ENCODE measurements at regions not wholly inside any gene's neighbourhood (a gene's known extent, or its start where the extent isn't known, plus 50 kb on each side); places are given as distances from the start of the nearest gene placed in this dataset.

DNA sequence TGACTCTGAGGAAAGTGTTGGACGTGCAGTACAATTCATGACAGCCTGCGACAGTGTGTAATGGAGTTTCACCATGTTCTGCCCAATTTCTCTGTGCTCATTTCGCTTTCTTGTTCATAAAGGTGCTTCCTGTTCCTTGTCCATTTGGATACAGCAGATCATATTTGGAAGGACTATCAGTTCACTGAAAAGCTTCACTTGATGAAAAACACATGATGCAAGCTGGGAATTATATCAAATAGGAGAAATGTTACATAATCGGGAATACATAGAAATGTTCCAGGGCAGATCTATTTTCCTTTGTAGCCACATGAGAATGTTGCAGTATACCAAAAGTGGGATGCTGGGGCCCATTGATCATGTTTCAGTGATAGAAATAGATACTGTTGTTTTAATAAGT lies 266.3 kb upstream of the SLC14A2 start:
- H3K9me3 ChIP-seq: no peaks in the 10 kb centered on the region
- no peak for TF ChIP-seq POLR2A (IDR thresholded peaks at IDR 0.05)
- TF ChIP-seq, protein P1, sequence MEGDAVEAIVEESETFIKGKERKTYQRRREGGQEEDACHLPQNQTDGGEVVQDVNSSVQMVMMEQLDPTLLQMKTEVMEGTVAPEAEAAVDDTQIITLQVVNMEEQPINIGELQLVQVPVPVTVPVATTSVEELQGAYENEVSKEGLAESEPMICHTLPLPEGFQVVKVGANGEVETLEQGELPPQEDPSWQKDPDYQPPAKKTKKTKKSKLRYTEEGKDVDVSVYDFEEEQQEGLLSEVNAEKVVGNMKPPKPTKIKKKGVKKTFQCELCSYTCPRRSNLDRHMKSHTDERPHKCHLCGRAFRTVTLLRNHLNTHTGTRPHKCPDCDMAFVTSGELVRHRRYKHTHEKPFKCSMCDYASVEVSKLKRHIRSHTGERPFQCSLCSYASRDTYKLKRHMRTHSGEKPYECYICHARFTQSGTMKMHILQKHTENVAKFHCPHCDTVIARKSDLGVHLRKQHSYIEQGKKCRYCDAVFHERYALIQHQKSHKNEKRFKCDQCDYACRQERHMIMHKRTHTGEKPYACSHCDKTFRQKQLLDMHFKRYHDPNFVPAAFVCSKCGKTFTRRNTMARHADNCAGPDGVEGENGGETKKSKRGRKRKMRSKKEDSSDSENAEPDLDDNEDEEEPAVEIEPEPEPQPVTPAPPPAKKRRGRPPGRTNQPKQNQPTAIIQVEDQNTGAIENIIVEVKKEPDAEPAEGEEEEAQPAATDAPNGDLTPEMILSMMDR (IDR thresholded peaks at IDR 0.05): no peak
- no peak overlapping the region for H3K27ac ChIP-seq
- H3K4me3 ChIP-seq: no peak overlapping the region
- DNase-seq: no peak
- intact Hi-C loops (cut with DNase I; ENCODE audit: low total_unique reads): no loop called here
- no peaks in the 10 kb centered on the region for H3K36me3 ChIP-seq (ENCODE audit: low read depth, missing control alignments)
- WGBS, 2 donors: 46 to 54% methylated on average over 4 of the region's 4 CpGs
- H3K27me3 ChIP-seq: no peaks in the 10 kb centered on the region
- H3K4me1 ChIP-seq: no peaks in the 10 kb centered on the region

DNA sequence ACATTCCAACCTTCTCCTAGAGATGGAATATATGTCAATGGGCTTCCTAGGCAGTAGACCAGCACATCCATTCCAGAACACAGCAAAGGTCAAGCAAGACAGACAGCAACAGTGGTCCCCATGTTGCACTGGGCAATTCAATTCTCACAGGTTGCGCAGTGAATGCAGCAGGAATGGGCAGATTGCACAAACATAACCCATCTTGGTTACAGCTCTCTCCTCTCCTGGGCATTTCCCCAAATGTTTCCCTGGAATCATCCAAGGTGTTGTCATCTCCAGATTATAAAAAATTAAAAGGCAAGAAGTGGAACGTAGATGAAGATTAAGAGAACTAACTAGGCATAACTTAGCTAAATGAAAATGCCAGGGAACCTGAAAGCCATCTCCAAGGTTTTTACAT lies 265.8 kb upstream of the SLC14A2 start:
- no peak overlapping the region for H3K27ac ChIP-seq
- H3K4me3 ChIP-seq: no peak overlapping the region
- intact Hi-C loops (cut with DNase I; ENCODE audit: low total_unique reads): no loop called here
- H3K27me3 ChIP-seq: no peaks in the 10 kb centered on the region
- H3K9me3 ChIP-seq: no peaks in the 10 kb centered on the region
- TF ChIP-seq, protein P1 (IDR thresholded peaks at IDR 0.05): no peak
- no peak for TF ChIP-seq POLR2A (IDR thresholded peaks at IDR 0.05)
- no peaks in the 10 kb centered on the region for H3K36me3 ChIP-seq (ENCODE audit: low read depth, missing control alignments)
- H3K4me1 ChIP-seq: no peaks in the 10 kb centered on the region
- no peak for DNase-seq
- WGBS, 2 donors: 81 to 88% methylated on average over 2 of the region's 2 CpGs

DNA sequence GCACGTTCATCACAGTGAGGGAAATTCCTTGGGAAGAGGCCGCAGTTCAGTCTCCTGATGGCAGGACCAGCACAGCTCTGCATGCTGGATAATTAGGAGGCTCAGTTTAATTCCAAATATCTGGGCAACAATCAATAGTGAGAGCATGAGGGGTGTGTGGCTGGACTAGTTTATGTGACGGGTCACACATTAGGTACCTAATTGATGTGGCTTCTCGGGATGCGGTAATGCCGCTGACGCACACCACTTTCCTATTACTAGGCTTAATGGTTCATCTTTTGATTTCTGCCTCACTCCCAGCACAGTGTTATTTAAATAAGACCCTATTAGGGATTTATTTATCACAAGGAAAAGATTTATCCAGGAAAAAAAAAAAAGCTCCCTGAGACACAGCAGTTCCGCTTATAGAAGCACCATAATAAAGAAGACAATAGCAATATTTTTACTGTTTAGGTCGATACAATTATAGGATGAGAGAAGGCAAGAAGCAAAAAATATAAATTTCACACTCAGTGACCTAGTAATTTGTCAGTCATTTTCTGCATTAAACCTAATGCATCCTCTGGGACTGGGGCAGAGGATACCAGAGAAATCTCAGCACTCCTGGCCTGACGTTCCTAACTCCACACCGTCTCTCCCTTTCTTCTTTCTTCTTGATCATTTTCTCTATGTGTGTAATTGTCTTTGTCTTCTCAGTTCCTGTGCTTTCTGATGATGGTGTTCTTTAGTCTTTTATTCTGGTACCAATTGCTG lies 264.7 kb upstream of the SLC14A2 start:
- no peaks in the 10 kb centered on the region for H3K9me3 ChIP-seq
- intact Hi-C loops (cut with DNase I; ENCODE audit: low total_unique reads): no loop called here
- no peak overlapping the region for H3K27ac ChIP-seq
- H3K36me3 ChIP-seq (ENCODE audit: low read depth, missing control alignments): no peaks in the 10 kb centered on the region
- H3K4me1 ChIP-seq: no peaks in the 10 kb centered on the region
- no peak for TF ChIP-seq POLR2A (IDR thresholded peaks at IDR 0.05)
- TF ChIP-seq, protein P1 (IDR thresholded peaks at IDR 0.05): no peak
- no peaks in the 10 kb centered on the region for H3K27me3 ChIP-seq
- no peak overlapping the region for H3K4me3 ChIP-seq
- WGBS, 2 donors: 83 to 85% methylated on average over 11 of the region's 11 CpGs
- no peak for DNase-seq

DNA sequence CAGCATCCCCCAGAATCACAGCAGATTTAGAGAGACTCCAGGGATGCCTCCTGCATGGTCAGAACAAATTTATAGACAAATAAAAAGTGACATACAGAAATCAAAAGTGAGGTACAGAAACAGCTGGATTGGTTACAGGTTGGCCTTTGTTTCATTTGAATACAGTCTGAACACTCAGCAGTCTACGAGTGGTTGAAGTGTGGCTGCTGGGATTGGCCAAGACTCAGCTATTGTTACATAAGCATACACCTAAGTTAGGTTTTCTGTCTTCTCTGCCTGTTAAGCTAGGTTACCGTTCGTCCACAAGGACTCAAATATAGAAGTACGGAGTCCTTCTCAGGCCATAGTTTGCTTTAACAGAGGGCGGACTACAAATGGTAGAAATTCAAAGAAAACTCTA lies 262.4 kb upstream of the SLC14A2 start:
- no peak for DNase-seq
- WGBS, 2 donors: 90 to 94% methylated on average over 5 of the region's 5 CpGs
- TF ChIP-seq, protein P1 (IDR thresholded peaks at IDR 0.05): no peak
- no peak for TF ChIP-seq POLR2A (IDR thresholded peaks at IDR 0.05)
- Histone ChIP-seq H3K9me3 (no peaks in the 10 kb centered on the region), H3K27ac (no peak overlapping the region), H3K36me3 (ENCODE audit: low read depth, missing control alignments) (no peaks in the 10 kb centered on the region), H3K4me3 (no peak overlapping the region), H3K27me3 (no peaks in the 10 kb centered on the region), H3K4me1 (no peaks in the 10 kb centered on the region)
- intact Hi-C loops (cut with DNase I; ENCODE audit: low total_unique reads): no loop called here

DNA sequence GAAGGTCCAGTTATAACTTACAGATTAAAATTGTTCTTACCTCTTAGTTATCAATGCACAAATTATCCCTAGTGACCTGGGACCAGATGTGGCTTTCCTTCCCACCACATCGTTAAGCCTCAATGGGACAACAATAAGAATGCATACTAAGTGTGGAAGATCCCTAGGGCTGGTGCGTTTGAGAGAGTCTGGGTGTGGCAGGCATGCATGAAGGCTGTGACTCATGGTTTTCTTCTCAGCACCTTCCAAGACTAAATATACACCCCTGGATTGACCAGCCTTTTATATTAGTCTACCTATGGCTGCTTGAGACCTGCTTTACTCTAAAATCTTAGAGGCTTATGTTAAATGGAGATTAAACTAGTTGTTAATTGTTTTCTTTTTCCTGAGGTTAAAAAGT lies 261.7 kb upstream of the SLC14A2 start:
- no peaks in the 10 kb centered on the region for H3K27me3 ChIP-seq
- WGBS, 2 donors: 71 to 73% methylated on average over 2 of the region's 2 CpGs
- no peaks in the 10 kb centered on the region for H3K36me3 ChIP-seq (ENCODE audit: low read depth, missing control alignments)
- TF ChIP-seq, protein P1 (IDR thresholded peaks at IDR 0.05): no peak
- no peaks in the 10 kb centered on the region for H3K9me3 ChIP-seq
- no peak overlapping the region for H3K27ac ChIP-seq
- intact Hi-C loops (cut with DNase I; ENCODE audit: low total_unique reads): no loop called here
- H3K4me3 ChIP-seq: no peak overlapping the region
- no peaks in the 10 kb centered on the region for H3K4me1 ChIP-seq
- no peak for DNase-seq
